SU-DHL-6 (cell line): ENCODE measurements at regions not wholly inside any gene's neighbourhood (a gene's known extent, or its start where the extent isn't known, plus 50 kb on each side); places are given as distances from the start of the nearest gene placed in this dataset.

Experiments
- H2AFZ ChIP-seq: fragments of 200-600 bp; sonication (generic); 2 replicates; pipeline ENCODE4 v1.6.1; 2014; ENCODE audit warnings: low read depth, mild to moderate bottlenecking, moderate library complexity, mixed read lengths, antibody characterized with exemption, low read length; ENCODE audit not compliant: severe bottlenecking
- H3F3A ChIP-seq: fragments of 200-600 bp; shearing (Covaris generic); 2 replicates; pipeline ENCODE4 v1.6.0; 2016; ENCODE audit warnings: antibody characterized with exemption, mild to moderate bottlenecking; ENCODE audit not compliant: insufficient read depth
- H3K27ac ChIP-seq: fragments of 200-600 bp; sonication (generic); 2 replicates; pipeline ENCODE4 v1.5.1; 2016; ENCODE audit warnings: low read depth, mild to moderate bottlenecking, low read length, moderate library complexity, mixed read lengths
- H3K27me3 ChIP-seq: fragments of 200-600 bp; sonication (generic), shearing (Covaris generic); 2 replicates; pipeline ENCODE4 v1.6.0; 2014; ENCODE audit warnings: mild to moderate bottlenecking, low read length
- H3K36me3 ChIP-seq: fragments of 200-600 bp; sonication (generic); 2 replicates; pipeline ENCODE4 v1.6.1; 2014; ENCODE audit warnings: mild to moderate bottlenecking, low read length, mixed read lengths
- H3K4me2 ChIP-seq: fragments of 300-600, 200-600 bp; shearing (Covaris generic), sonication (generic); 2 replicates; pipeline ENCODE4 v1.6.0; 2014; ENCODE audit warnings: low read length, low read depth, mild to moderate bottlenecking; ENCODE audit not compliant: poor library complexity, severe bottlenecking
- H3K4me3 ChIP-seq: fragments of 200-600 bp; sonication (generic); 2 replicates; pipeline ENCODE4 v1.5.1; 2014; ENCODE audit warnings: antibody characterized with exemption, low read length, mild to moderate bottlenecking, mixed read lengths; ENCODE audit not compliant: insufficient read depth, poor library complexity, severe bottlenecking
- H3K79me2 ChIP-seq: fragments of 200-600 bp; sonication (generic); 2 replicates; pipeline ENCODE4 v1.6.1; 2014; ENCODE audit warnings: mild to moderate bottlenecking, low read length, moderate library complexity; ENCODE audit not compliant: insufficient read depth
- H3K9ac ChIP-seq: fragments of 200-600 bp; sonication (generic); 2 replicates; pipeline ENCODE4 v1.7.0; 2014; ENCODE audit warnings: mild to moderate bottlenecking, low read length
- H3K9me2 ChIP-seq: fragments of 200-600 bp; sonication (generic); replicated peaks from 2 replicates; pipeline ENCODE4 v1.6.1; 2014; ENCODE audit warnings: low read length; ENCODE audit not compliant: insufficient read depth
- H3K9me3 ChIP-seq: fragments of 200-600 bp; sonication (generic); 2 replicates; pipeline ENCODE4 v1.6.1; 2014; ENCODE audit warnings: low read length, mixed read lengths; ENCODE audit not compliant: insufficient read depth
- H4K20me1 ChIP-seq: fragments of 200-600 bp; sonication (generic); 2 replicates; pipeline ENCODE4 v1.6.1; 2014; ENCODE audit warnings: low read depth, mild to moderate bottlenecking, antibody characterized with exemption, low read length, moderate library complexity, mixed read lengths
- CTCF ChIP-seq: fragments of 200-600 bp; sonication (generic); IDR thresholded peaks from one replicate; pipeline ENCODE4 v1.5.1; 2017; ENCODE audit warnings: antibody characterized with exemption, mild to moderate bottlenecking, low read length, moderate library complexity; ENCODE audit not compliant: insufficient read depth, poor library complexity, severe bottlenecking
- EZH2phosphoT487 ChIP-seq: fragments of 200-600 bp; sonication (generic), shearing (Covaris generic); conservative IDR thresholded peaks from 2 replicates; pipeline ENCODE4 v1.6.1; 2018; ENCODE audit warnings: mild to moderate bottlenecking, antibody characterized with exemption, low read length, moderate library complexity, mixed read lengths

DNA sequence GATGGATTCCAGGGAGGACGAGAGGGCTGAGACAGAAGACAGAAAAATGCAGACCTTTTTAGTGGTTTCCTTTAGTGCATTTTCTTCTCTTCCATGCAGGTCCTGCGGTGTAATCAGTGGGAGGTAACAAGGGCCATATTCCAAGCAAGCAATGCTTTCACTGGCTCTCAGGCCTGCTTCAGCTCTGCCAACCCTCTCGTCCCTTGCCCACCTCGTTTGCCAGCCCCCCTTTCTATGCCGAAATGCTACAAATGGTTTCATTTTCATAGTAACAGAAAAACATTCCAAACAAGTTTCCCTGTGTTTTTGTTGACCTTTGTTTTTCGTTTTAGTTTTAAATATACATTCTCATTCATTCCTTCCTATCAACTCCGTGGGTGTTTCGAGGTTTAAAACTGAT, 443.1 kb downstream of the TTLL7 start:
- H3K9ac ChIP-seq, result no peak overlapping the region
- H3K36me3 ChIP-seq, result no peaks in the 10 kb centered on the region
- no peaks in the 10 kb centered on the region for H3F3A ChIP-seq
- no peaks in the 10 kb centered on the region for H4K20me1 ChIP-seq
- H2AFZ ChIP-seq, result no peak overlapping the region
- H3K4me3 ChIP-seq, result no peak overlapping the region
- H3K27me3 ChIP-seq, result no peaks in the 10 kb centered on the region
- H3K9me2 ChIP-seq, result no peaks in the 10 kb centered on the region
- no peak for TF ChIP-seq EZH2phosphoT487
- TF ChIP-seq CTCF, result no peak
- H3K79me2 ChIP-seq, result no peaks in the 10 kb centered on the region
- H3K27ac ChIP-seq, result no peak overlapping the region
- no peaks in the 10 kb centered on the region for H3K9me3 ChIP-seq
- H3K4me2 ChIP-seq, result no peak overlapping the region

DNA sequence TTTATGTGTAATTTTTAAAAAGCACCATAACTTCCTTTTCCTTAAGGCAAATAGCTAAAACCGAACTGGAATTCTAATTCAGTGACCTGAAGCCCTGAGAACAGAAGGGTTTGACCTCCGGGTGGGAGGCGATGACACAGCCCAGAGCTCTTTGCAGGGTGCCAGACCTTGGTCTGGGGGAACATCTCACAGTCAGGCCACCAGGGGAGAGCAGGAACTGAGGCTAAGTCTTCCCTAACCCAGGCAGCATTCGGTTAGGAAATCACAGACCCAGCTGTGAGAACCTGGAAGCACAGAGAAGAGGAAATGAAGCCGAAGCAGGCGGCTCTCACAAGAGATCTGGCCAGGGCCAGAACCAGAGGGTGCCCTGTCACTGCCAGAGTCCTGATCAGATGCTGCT, 444.8 kb downstream of the TTLL7 start:
- Histone ChIP-seq H3K9ac (no peak overlapping the region), H3K79me2 (no peaks in the 10 kb centered on the region), H3K27ac (no peak overlapping the region), H3K9me3 (no peaks in the 10 kb centered on the region), H3F3A (no peaks in the 10 kb centered on the region), H3K9me2 (no peaks in the 10 kb centered on the region), H3K4me3 (no peak overlapping the region), H3K4me2 (no peak overlapping the region), H3K27me3 (no peaks in the 10 kb centered on the region), H3K36me3 (no peaks in the 10 kb centered on the region), H4K20me1 (no peaks in the 10 kb centered on the region), H2AFZ (no peak overlapping the region)
- TF ChIP-seq EZH2phosphoT487 (no peak), CTCF (no peak)

- H3F3A ChIP-seq, result no peaks in the 10 kb centered on the region
- TF ChIP-seq EZH2phosphoT487 (no peak), CTCF (no peak)
- no peaks in the 10 kb centered on the region for H3K9me3 ChIP-seq
- H3K36me3 ChIP-seq, result no peaks in the 10 kb centered on the region
- no peak overlapping the region for H3K27ac ChIP-seq
- no peak overlapping the region for H3K4me2 ChIP-seq
- H3K9ac ChIP-seq, result no peak overlapping the region
- no peaks in the 10 kb centered on the region for H3K27me3 ChIP-seq
- no peaks in the 10 kb centered on the region for H4K20me1 ChIP-seq
- H3K4me3 ChIP-seq, result no peak overlapping the region
- H3K9me2 ChIP-seq, result no peaks in the 10 kb centered on the region
- H2AFZ ChIP-seq, result no peak overlapping the region
- no peaks in the 10 kb centered on the region for H3K79me2 ChIP-seq
Measured at GRCh38 chr1:83552820-83553219, 446.1 kb downstream of the TTLL7 start.

DNA sequence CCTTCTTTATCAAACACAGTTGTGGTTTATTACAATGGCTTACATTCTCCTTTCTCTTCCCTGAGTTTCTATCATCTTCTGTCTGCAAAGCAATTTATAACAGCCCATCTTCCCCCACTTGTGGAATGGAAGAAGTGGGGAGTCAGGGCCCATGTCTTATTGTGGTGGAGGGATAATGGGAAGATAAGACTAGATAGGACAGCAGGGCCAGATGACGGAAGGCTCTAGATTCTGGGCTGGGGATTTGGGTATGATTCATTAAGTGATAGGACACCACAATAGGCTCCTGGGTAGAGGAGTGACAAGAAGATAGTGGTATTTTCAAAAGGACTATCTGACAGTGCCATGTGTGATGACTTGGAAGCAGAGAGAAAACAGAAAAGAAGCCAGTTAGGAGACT, 450.6 kb downstream of the TTLL7 start:
- H4K20me1 ChIP-seq, result no peaks in the 10 kb centered on the region
- H3K4me3 ChIP-seq, result no peak overlapping the region
- no peaks in the 10 kb centered on the region for H3F3A ChIP-seq
- H2AFZ ChIP-seq, result no peak overlapping the region
- H3K79me2 ChIP-seq, result no peaks in the 10 kb centered on the region
- H3K27me3 ChIP-seq, result no peaks in the 10 kb centered on the region
- no peaks in the 10 kb centered on the region for H3K9me2 ChIP-seq
- TF ChIP-seq CTCF (no peak), EZH2phosphoT487 (no peak)
- H3K9ac ChIP-seq, result no peak overlapping the region
- H3K36me3 ChIP-seq, result no peaks in the 10 kb centered on the region
- H3K27ac ChIP-seq, result no peak overlapping the region
- H3K9me3 ChIP-seq, result no peaks in the 10 kb centered on the region
- H3K4me2 ChIP-seq, result no peak overlapping the region
